Heart left ventricle (tissue), 13 donors: ENCODE measurements at regions not wholly inside any gene's neighbourhood (a gene's known extent, or its start where the extent isn't known, plus 50 kb on each side); places are given as distances from the start of the nearest gene placed in this dataset.

Experiments used
- POLR2A ChIP-seq, 2 donors: fragments of 450-650 bp; IDR thresholded peaks; one replicate each; pipeline ENCODE4 v1.6.1; 2017; ENCODE audit warnings: antibody characterized with exemption in 2 of 2, mild to moderate bottlenecking in 2 of 2, moderate library complexity in 2 of 2
- TF ChIP-seq, protein P1 (sequence below), 12 donors: fragments of 200-600 bp; sonication (generic) in 4 of 12; IDR thresholded peaks; one replicate each; pipeline versions ENCODE4 v1.5.0 to v1.8.0; 2018 to 2022; ENCODE audit warnings: antibody characterized with exemption in 12 of 12, mild to moderate bottlenecking in 5 of 12
- donor health status: ischemic (EF 13 %, LVEDD 7.1; RV severe dilation, severe dysfunction).
- donor health status: DM: no; HTN: yes; CAD: no.
- donor health status: DM: no; HTN: no; CAD: no.
- donor health status: ischemic (EF 25% LVEDD 6.9; RV normal size, moderate dysfunction).
- donor health status: ischemic (EF 25% LVEDD 5.7; RV mildly dilated, moderate dysfunction).
- donor health status: ischemic (EF 35%, LVEDD 5.7; RV mildly dilated, moderate dysfunction).
- donor health status: nonischemic (EF 11% LVEDD 7.7; RV severe dilation, severe dysfunction).
- donor health status: DM: yes; HTN: yes; CAD: no.
- donor health status: PGD.
- donor health status: ischemic (EF 29% LVEDD 5.4; RV normal size, mild dysfunction).
- donor health status: nonischemic (EF 23%, LVEDD 6.1; RV moderate dilation, normal function).

DNA sequence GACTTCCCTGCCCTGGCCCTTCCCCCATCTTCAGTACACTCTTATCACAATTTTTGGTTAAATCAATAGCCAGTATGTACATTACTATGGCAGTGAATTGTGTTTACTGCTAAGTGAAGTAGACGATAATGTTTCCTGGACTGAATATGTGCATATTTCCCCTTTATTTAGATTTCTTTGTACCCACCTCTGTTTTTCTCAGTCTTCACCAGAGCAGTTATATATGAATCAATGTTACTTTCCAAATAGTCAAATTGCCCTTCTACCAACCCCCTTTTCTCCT is 97.1 kb upstream of the HS6ST1 start:
- TF ChIP-seq, protein P1, sequence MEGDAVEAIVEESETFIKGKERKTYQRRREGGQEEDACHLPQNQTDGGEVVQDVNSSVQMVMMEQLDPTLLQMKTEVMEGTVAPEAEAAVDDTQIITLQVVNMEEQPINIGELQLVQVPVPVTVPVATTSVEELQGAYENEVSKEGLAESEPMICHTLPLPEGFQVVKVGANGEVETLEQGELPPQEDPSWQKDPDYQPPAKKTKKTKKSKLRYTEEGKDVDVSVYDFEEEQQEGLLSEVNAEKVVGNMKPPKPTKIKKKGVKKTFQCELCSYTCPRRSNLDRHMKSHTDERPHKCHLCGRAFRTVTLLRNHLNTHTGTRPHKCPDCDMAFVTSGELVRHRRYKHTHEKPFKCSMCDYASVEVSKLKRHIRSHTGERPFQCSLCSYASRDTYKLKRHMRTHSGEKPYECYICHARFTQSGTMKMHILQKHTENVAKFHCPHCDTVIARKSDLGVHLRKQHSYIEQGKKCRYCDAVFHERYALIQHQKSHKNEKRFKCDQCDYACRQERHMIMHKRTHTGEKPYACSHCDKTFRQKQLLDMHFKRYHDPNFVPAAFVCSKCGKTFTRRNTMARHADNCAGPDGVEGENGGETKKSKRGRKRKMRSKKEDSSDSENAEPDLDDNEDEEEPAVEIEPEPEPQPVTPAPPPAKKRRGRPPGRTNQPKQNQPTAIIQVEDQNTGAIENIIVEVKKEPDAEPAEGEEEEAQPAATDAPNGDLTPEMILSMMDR (IDR thresholded peaks at IDR 0.05): no peak
- TF ChIP-seq POLR2A (IDR thresholded peaks at IDR 0.05): no peak
